Endothelial cell of umbilical vein (primary cell): ENCODE measurements at regions not wholly inside any gene's neighbourhood (a gene's known extent, or its start where the extent isn't known, plus 50 kb on each side); places are given as distances from the start of the nearest gene placed in this dataset.

Source experiments
- BruUV-seq: library from RNA; stranded (reverse); fragments of 400-500 nt; replicated peaks from 2 replicates; lab custom pipeline; 2021; lab: Mats Ljungman, UMichigan
- CTCF ChIA-PET: fragments of 300-600, 350-600 bp; sonication (Branson Sonifier 250); formaldehyde crosslinking; loops from one replicate; lab custom pipeline; 2021; ENCODE audit warnings: antibody characterized with exemption, inconsistent platforms; lab: Charles Lee
- POLR2A ChIA-PET: fragments of 300-600, 350-600 bp; sonication (Branson Sonifier 250); formaldehyde crosslinking; loops from one replicate; lab custom pipeline; 2021; ENCODE audit warnings: antibody characterized with exemption, inconsistent platforms; lab: Charles Lee
- DNase-seq: peaks from one replicate; pipeline ENCODE4 v3.0.0-alpha.2; 2011; ENCODE audit warnings: low read depth, low spot score
- FAIRE-seq: peaks from 2 replicates; lab custom pipeline; 2011; peaks lifted over from hg19 to GRCh38; lab: Jason Lieb, UNC
- H2AFZ ChIP-seq: 2 replicates; pipeline ENCODE4 v1.6.0; 2012; ENCODE audit warnings: low read depth, low read length, control low read depth, inconsistent platforms
- H3K27ac ChIP-seq: 2 replicates; pipeline ENCODE4 v1.5.1; 2011; ENCODE audit warnings: low read depth, mild to moderate bottlenecking, control low read depth, low read length, moderate library complexity; ENCODE audit not compliant: insufficient read depth
- H3K27me3 ChIP-seq, 2 experiments: 2 replicates each; pipeline versions ENCODE4 v1.6.0 to v1.6.1; 2011; ENCODE audit warnings: low read length in 2 of 2, mixed read lengths in 1 of 2; ENCODE audit not compliant: control insufficient read depth in 2 of 2, insufficient read depth in 2 of 2
- H3K36me3 ChIP-seq, 2 experiments: 2 replicates in 1 of 2; 3 replicates in 1 of 2; pipeline ENCODE4 v1.5.1; 2011; ENCODE audit warnings: low read length in 2 of 2, mild to moderate bottlenecking in 1 of 2, moderate library complexity in 1 of 2; ENCODE audit not compliant: control insufficient read depth in 2 of 2, insufficient read depth in 2 of 2; ENCODE audit errors: extremely low read depth in 1 of 2
- H3K4me1 ChIP-seq: 3 replicates; pipeline ENCODE4 v1.5.1; 2011; ENCODE audit warnings: mild to moderate bottlenecking, low read length; ENCODE audit not compliant: control insufficient read depth, insufficient read depth; ENCODE audit errors: extremely low read depth
- H3K4me2 ChIP-seq: 2 replicates; pipeline ENCODE4 v1.6.1; 2011; ENCODE audit warnings: low read length, control low read depth, mixed read lengths; ENCODE audit not compliant: insufficient read depth
- H3K4me3 ChIP-seq, 3 experiments: fragments of 200-600 bp in 1 of 3; sonication (generic), shearing (Covaris generic) in 1 of 3; replicated peaks in 1 of 3; 2 replicates each; pipeline ENCODE4 v1.5.1; 2011 to 2016; ENCODE audit warnings: control low read depth in 3 of 3, low read length in 3 of 3, mild to moderate bottlenecking in 2 of 3, inconsistent platforms in 1 of 3, low read depth in 1 of 3, moderate library complexity in 1 of 3; ENCODE audit not compliant: insufficient read depth in 1 of 3
- H3K79me2 ChIP-seq: 2 replicates; pipeline ENCODE4 v1.6.0; 2012; ENCODE audit warnings: low read length, inconsistent platforms; ENCODE audit not compliant: control insufficient read depth, insufficient read depth
- H3K9ac ChIP-seq: replicated peaks from 2 replicates; pipeline ENCODE3; 2011; ENCODE audit warnings: low read length, control low read depth; ENCODE audit not compliant: insufficient read depth; ENCODE audit errors: extremely low read depth
- H3K9me1 ChIP-seq: replicated peaks from 3 replicates; pipeline ENCODE4 v1.6.0; 2011; ENCODE audit warnings: mild to moderate bottlenecking, low read length; ENCODE audit not compliant: control insufficient read depth, insufficient read depth; ENCODE audit errors: extremely low read depth
- H3K9me3 ChIP-seq: replicated peaks from 2 replicates; pipeline ENCODE4 v1.5.1; 2012; ENCODE audit warnings: low read length, inconsistent platforms; ENCODE audit not compliant: control insufficient read depth, insufficient read depth
- H4K20me1 ChIP-seq: replicated peaks from 2 replicates; pipeline ENCODE3; 2011; ENCODE audit warnings: mild to moderate bottlenecking, low read length; ENCODE audit not compliant: control insufficient read depth, insufficient read depth; ENCODE audit errors: extremely low read depth
- EZH2 ChIP-seq: IDR thresholded peaks from 2 replicates; pipeline ENCODE4 v1.6.1; 2012; ENCODE audit warnings: borderline replicate concordance, low read depth, mild to moderate bottlenecking, moderate library complexity, low read length, inconsistent platforms; ENCODE audit not compliant: severe bottlenecking
- FOS ChIP-seq: IDR thresholded peaks from 2 replicates; pipeline ENCODE4 v1.6.1; 2011; ENCODE audit warnings: mild to moderate bottlenecking, low read length, moderate library complexity, borderline replicate concordance; ENCODE audit not compliant: insufficient read depth
- JUN ChIP-seq: IDR thresholded peaks from 2 replicates; pipeline ENCODE4 v1.6.1; 2011; ENCODE audit warnings: borderline replicate concordance, low read depth; ENCODE audit not compliant: insufficient read length, insufficient read depth
- MYC ChIP-seq: IDR thresholded peaks from one replicate; pipeline ENCODE4 v1.6.1; 2011; ENCODE audit warnings: mild to moderate bottlenecking, low read depth, low read length
- dilution Hi-C: fragments of 300-500 bp; cut with MboI; formaldehyde crosslinking; loops from one replicate; pipeline ENCODE4 v1.15.0; 2019; ENCODE audit warnings: low sequenced_read_pairs; ENCODE audit not compliant: extremely low pct_ligation_motif_present
- intact Hi-C: fragments of 100-400 bp; cut with micrococcal nuclease; formaldehyde crosslinking; loops from one replicate; pipeline ENCODE4 v1.10.0; 2022
- TF ChIP-seq, protein P1 (sequence below): IDR thresholded peaks from 2 replicates; pipeline ENCODE4 v1.6.1; 2011; ENCODE audit not compliant: insufficient read depth, insufficient read length
- TF ChIP-seq, protein P2 (sequence below), 2 donors: IDR thresholded peaks; 1 replicate in 1 of 2; 2 replicates in 1 of 2; pipeline ENCODE4 v1.5.1; 2011; ENCODE audit warnings: low read length in 2 of 2, mild to moderate bottlenecking in 2 of 2, moderate library complexity in 2 of 2, control low read depth in 1 of 2, inconsistent platforms in 1 of 2, low read depth in 1 of 2; ENCODE audit not compliant: insufficient read depth in 1 of 2; ENCODE audit errors: extremely low read depth in 1 of 2

GRCh38 chr17:14942526-14943190 lies 322.5 kb downstream of the PMP22 start:
- peaks cover 7% of the 10 kb centered on the region for H3K9me3 ChIP-seq
- CTCF ChIA-PET: no interaction called here
- H2AFZ ChIP-seq: no peak overlapping the region
- H3K79me2 ChIP-seq: no peaks in the 10 kb centered on the region
- H3K4me2 ChIP-seq: no peak overlapping the region
- intact Hi-C loops: no loop called here
- no peaks in the 10 kb centered on the region for H3K4me1 ChIP-seq
- POLR2A ChIA-PET: no interaction called here
- TF ChIP-seq, protein P1, sequence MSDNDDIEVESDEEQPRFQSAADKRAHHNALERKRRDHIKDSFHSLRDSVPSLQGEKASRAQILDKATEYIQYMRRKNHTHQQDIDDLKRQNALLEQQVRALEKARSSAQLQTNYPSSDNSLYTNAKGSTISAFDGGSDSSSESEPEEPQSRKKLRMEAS: no peak
- TF ChIP-seq MYC: no peak
- no peak for TF ChIP-seq FOS
- TF ChIP-seq JUN: no peak
- TF ChIP-seq, protein P2, sequence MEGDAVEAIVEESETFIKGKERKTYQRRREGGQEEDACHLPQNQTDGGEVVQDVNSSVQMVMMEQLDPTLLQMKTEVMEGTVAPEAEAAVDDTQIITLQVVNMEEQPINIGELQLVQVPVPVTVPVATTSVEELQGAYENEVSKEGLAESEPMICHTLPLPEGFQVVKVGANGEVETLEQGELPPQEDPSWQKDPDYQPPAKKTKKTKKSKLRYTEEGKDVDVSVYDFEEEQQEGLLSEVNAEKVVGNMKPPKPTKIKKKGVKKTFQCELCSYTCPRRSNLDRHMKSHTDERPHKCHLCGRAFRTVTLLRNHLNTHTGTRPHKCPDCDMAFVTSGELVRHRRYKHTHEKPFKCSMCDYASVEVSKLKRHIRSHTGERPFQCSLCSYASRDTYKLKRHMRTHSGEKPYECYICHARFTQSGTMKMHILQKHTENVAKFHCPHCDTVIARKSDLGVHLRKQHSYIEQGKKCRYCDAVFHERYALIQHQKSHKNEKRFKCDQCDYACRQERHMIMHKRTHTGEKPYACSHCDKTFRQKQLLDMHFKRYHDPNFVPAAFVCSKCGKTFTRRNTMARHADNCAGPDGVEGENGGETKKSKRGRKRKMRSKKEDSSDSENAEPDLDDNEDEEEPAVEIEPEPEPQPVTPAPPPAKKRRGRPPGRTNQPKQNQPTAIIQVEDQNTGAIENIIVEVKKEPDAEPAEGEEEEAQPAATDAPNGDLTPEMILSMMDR (IDR thresholded peaks at IDR 0.05; ENCODE audit: extremely low read depth in 1 of 2, insufficient read depth in 1 of 2, low read depth in 1 of 2, low read length in 2 of 2): no peak
- TF ChIP-seq EZH2: no peak
- H3K9ac ChIP-seq: no peak overlapping the region
- no peaks in the 10 kb centered on the region for H3K36me3 ChIP-seq
- DNase-seq: no peak
- dilution Hi-C loops: no loop called here
- H3K4me3 ChIP-seq: no peak overlapping the region
- H3K27ac ChIP-seq: no peak overlapping the region
- no peaks in the 10 kb centered on the region for H3K27me3 ChIP-seq
- H4K20me1 ChIP-seq: no peaks in the 10 kb centered on the region
- no peak for FAIRE-seq
- no peaks in the 10 kb centered on the region for H3K9me1 ChIP-seq
- BruUV-seq: no TSS peak
